Mesendoderm (in vitro differentiated cells): ENCODE measurements at regions not wholly inside any gene's neighbourhood (a gene's known extent, or its start where the extent isn't known, plus 50 kb on each side); places are given as distances from the start of the nearest gene placed in this dataset.

Experiments used
- DNase-seq: peaks from one replicate; pipeline ENCODE4 v3.0.0; 2013
- H2AK5ac ChIP-seq: 2 replicates; pipeline ENCODE4 v1.6.1; 2013; ENCODE audit warnings: low read length, inconsistent platforms
- H2BK120ac ChIP-seq: 2 replicates; pipeline ENCODE4 v1.6.1; 2013; ENCODE audit warnings: low read depth, mild to moderate bottlenecking, low read length, moderate library complexity, mixed read lengths
- H2BK15ac ChIP-seq: replicated peaks from 2 replicates; pipeline ENCODE4 v1.6.1; 2013; ENCODE audit warnings: low read depth, mild to moderate bottlenecking, moderate library complexity
- H2BK5ac ChIP-seq: 2 replicates; pipeline ENCODE4 v1.6.1; 2013; ENCODE audit warnings: low read length, inconsistent platforms
- H3K18ac ChIP-seq: 2 replicates; pipeline ENCODE4 v1.6.1; 2013; ENCODE audit warnings: mild to moderate bottlenecking, low read length, mixed read lengths
- H3K23ac ChIP-seq: one replicate; pipeline ENCODE4 v1.6.1; 2013; ENCODE audit warnings: low read length
- H3K27ac ChIP-seq: 2 replicates; pipeline ENCODE4 v1.5.1; 2013; ENCODE audit warnings: low read depth, mild to moderate bottlenecking, inconsistent platforms, low read length, moderate library complexity
- H3K27me3 ChIP-seq: 2 replicates; pipeline ENCODE4 v1.6.1; 2013; ENCODE audit warnings: low read length, control low read depth, mild to moderate bottlenecking, inconsistent platforms; ENCODE audit not compliant: insufficient read depth, poor library complexity
- H3K36me3 ChIP-seq: 2 replicates; pipeline ENCODE4 v1.6.1; 2013; ENCODE audit warnings: low read length, inconsistent platforms; ENCODE audit not compliant: control insufficient read depth, insufficient read depth
- H3K4ac ChIP-seq: one replicate; pipeline ENCODE4 v1.6.1; 2013; ENCODE audit warnings: low read depth, mild to moderate bottlenecking, low read length, moderate library complexity
- H3K4me1 ChIP-seq: 2 replicates; pipeline ENCODE4 v1.6.1; 2013; ENCODE audit warnings: low read depth, low read length, inconsistent platforms; ENCODE audit not compliant: control insufficient read depth
- H3K4me2 ChIP-seq: 2 replicates; pipeline ENCODE4 v1.6.1; 2013; ENCODE audit warnings: low read length
- H3K4me3 ChIP-seq: 2 replicates; pipeline ENCODE4 v1.5.1; 2013; ENCODE audit warnings: mild to moderate bottlenecking, low read length
- H3K56ac ChIP-seq: one replicate; pipeline ENCODE4 v1.6.1; 2013; ENCODE audit warnings: low read length
- H3K79me1 ChIP-seq: 2 replicates; pipeline ENCODE4 v1.6.1; 2013; ENCODE audit warnings: low read length, inconsistent platforms
- H3K79me2 ChIP-seq: 2 replicates; pipeline ENCODE4 v1.6.1; 2013; ENCODE audit warnings: mild to moderate bottlenecking, low read length; ENCODE audit not compliant: control insufficient read depth, insufficient read depth
- H3K9ac ChIP-seq: 2 replicates; pipeline ENCODE4 v1.6.1; 2013; ENCODE audit warnings: low read length, inconsistent platforms
- H4K5ac ChIP-seq: one replicate; pipeline ENCODE4 v1.6.1; 2013; ENCODE audit warnings: low read length
- H4K8ac ChIP-seq: one replicate; pipeline ENCODE4 v1.6.1; 2013; ENCODE audit warnings: low read depth, mild to moderate bottlenecking, control low read depth, low read length, moderate library complexity
- WGBS: extraction: QIAGEN DNeasy Blood & Tissue Kit; methylation state at CpG from one replicate; pipeline ENCODE4 v1.1.7; 2013; ENCODE audit warnings: low lambda C conversion rate, missing lambda C conversion rate; ENCODE audit not compliant: insufficient coverage; ENCODE audit errors: extremely low coverage; 5-methylcytosine and 5-hydroxymethylcytosine counted together

DNA sequence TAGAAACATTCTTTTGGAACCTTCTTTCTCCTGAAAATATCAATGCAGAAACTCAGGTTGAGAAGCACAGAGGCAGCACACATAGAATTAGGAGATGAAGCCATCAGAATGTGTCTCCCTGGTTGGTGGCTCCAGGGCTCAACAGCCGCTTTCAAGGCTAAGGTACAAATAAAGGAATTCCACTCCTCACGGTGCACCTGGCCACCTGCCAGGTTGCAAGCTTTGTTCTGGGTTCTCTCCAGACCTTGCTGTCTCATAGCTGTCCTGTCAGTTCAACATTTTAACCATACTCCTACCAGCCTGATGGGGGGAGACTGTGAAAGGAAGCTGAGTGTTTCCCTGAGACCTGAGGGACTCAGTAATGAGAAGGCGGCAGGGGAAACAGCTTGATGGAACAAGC, 96.3 kb upstream of the HPF1 start:
- H2BK5ac ChIP-seq = no peak overlapping the region
- H3K27ac ChIP-seq = no peak overlapping the region
- no peak overlapping the region for H2BK120ac ChIP-seq
- no peak for DNase-seq
- no peak overlapping the region for H4K8ac ChIP-seq
- no peak overlapping the region for H3K18ac ChIP-seq
- no peak overlapping the region for H3K4ac ChIP-seq
- no peaks in the 10 kb centered on the region for H3K4me1 ChIP-seq
- H2BK15ac ChIP-seq = no peak overlapping the region
- no peaks in the 10 kb centered on the region for H3K27me3 ChIP-seq
- WGBS = no CpG with 5 or more reads among the region's 3 CpGs
- H2AK5ac ChIP-seq = no peak overlapping the region
- no peaks in the 10 kb centered on the region for H3K36me3 ChIP-seq
- no peak overlapping the region for H4K5ac ChIP-seq
- H3K23ac ChIP-seq = no peak overlapping the region
- no peak overlapping the region for H3K4me2 ChIP-seq
- H3K79me2 ChIP-seq = no peaks in the 10 kb centered on the region
- H3K4me3 ChIP-seq = no peak overlapping the region
- no peak overlapping the region for H3K9ac ChIP-seq
- no peaks in the 10 kb centered on the region for H3K79me1 ChIP-seq
- no peak overlapping the region for H3K56ac ChIP-seq

DNA sequence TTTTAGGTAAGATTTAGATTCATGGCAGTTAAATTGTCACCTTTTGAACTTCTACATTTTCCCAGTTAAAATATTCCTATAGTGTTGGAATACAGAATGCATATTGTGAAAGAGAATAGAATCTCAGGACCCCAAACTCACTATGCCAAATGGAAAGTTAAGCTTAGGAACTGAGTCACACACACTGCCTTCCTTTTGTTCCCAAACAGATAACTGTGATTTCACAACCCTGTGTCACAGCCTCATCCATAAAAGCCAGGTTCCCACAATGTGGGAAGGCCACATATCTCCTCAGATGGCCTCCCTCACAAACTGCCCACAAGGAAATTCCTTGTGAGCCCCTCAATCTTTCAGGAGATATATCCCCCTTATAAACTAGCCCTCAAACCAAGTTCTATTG, 94.7 kb upstream of the HPF1 start:
- DNase-seq = no peak
- Histone ChIP-seq H2BK15ac (no peak overlapping the region), H2BK5ac (no peak overlapping the region)

DNA sequence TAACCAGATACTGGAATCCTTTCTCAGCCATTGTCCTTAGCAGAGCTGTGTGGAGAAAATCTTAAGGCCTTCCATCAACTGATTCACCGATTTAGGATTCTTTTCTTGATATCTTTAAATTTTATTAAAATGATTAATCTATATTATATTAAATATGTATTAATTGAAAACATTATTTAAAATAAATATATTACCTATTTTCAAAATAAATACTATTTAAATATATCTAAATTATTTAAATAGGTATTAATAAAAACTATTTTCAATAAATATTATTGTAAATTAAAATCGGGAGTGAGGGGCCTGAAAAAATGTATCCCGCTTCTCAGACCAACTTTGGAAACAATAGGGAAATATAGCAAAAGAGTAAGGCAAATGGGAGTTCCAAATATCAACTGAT, 94.0 kb upstream of the HPF1 start:
- Histone ChIP-seq H2AK5ac (no peak overlapping the region), H3K4me2 (no peak overlapping the region), H3K27me3 (no peaks in the 10 kb centered on the region), H3K79me2 (no peaks in the 10 kb centered on the region), H3K4me3 (no peak overlapping the region), H3K9ac (no peak overlapping the region), H3K56ac (no peak overlapping the region), H4K8ac (no peak overlapping the region), H2BK5ac (no peak overlapping the region), H4K5ac (no peak overlapping the region), H3K4me1 (no peaks in the 10 kb centered on the region), H3K79me1 (no peaks in the 10 kb centered on the region), H3K4ac (no peak overlapping the region), H3K27ac (no peak overlapping the region), H2BK120ac (no peak overlapping the region), H3K23ac (no peak overlapping the region), H3K18ac (no peak overlapping the region), H2BK15ac (no peak overlapping the region), H3K36me3 (no peaks in the 10 kb centered on the region)
- no CpG with 5 or more reads among the region's 3 CpGs for WGBS
- no peak for DNase-seq

More for the DNA sequence above, 94.7 kb upstream of the HPF1 start:
- H3K79me1 ChIP-seq = no peaks in the 10 kb centered on the region
- no peak overlapping the region for H3K23ac ChIP-seq
- H3K4me2 ChIP-seq = no peak overlapping the region
- H3K27ac ChIP-seq = no peak overlapping the region
- no peaks in the 10 kb centered on the region for H3K36me3 ChIP-seq
- no peak overlapping the region for H3K56ac ChIP-seq
- no peak overlapping the region for H3K18ac ChIP-seq
- H3K4ac ChIP-seq = no peak overlapping the region
- no peaks in the 10 kb centered on the region for H3K4me1 ChIP-seq
- H4K8ac ChIP-seq = no peak overlapping the region
- no peak overlapping the region for H4K5ac ChIP-seq
- H3K27me3 ChIP-seq = no peaks in the 10 kb centered on the region
- H3K79me2 ChIP-seq = no peaks in the 10 kb centered on the region
- H3K9ac ChIP-seq = no peak overlapping the region
- no peak overlapping the region for H3K4me3 ChIP-seq
- no peak overlapping the region for H2BK120ac ChIP-seq
- H2AK5ac ChIP-seq = no peak overlapping the region

DNA sequence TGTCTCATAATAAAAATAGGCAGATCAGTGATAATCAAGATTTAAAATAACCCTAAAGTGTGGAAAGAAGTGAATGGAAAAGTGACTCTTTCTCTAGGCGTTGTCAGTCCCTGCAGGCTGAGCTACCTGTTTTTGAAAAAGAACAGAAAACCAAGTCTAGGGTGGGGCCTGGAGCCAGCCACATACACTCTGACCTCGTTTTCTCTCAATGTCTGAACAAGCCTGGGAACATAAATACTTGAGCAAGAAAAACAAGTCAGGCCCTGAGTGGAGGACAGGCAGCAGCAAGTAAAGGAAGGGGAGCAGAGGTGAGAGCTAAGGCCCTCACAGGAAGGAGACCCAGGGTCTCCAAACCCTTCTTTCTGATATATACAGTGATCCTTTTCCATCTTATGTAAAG, 91.7 kb upstream of the HPF1 start:
- H3K56ac ChIP-seq = no peak overlapping the region
- no peak overlapping the region for H2AK5ac ChIP-seq
- no peak overlapping the region for H3K4me3 ChIP-seq
- H3K27me3 ChIP-seq = no peaks in the 10 kb centered on the region
- no peak overlapping the region for H3K27ac ChIP-seq
- H3K79me2 ChIP-seq = no peaks in the 10 kb centered on the region
- no peaks in the 10 kb centered on the region for H3K36me3 ChIP-seq
- H2BK15ac ChIP-seq = no peak overlapping the region
- no peak overlapping the region for H3K9ac ChIP-seq
- no peaks in the 10 kb centered on the region for H3K4me1 ChIP-seq
- no peak overlapping the region for H4K8ac ChIP-seq
- H3K23ac ChIP-seq = no peak overlapping the region
- H3K4ac ChIP-seq = no peak overlapping the region
- no peak overlapping the region for H4K5ac ChIP-seq
- no peak overlapping the region for H2BK120ac ChIP-seq
- no peak overlapping the region for H3K4me2 ChIP-seq
- H2BK5ac ChIP-seq = no peak overlapping the region
- DNase-seq = no peak
- no CpG with 5 or more reads among the region's 2 CpGs for WGBS
- H3K18ac ChIP-seq = no peak overlapping the region
- no peaks in the 10 kb centered on the region for H3K79me1 ChIP-seq

DNA sequence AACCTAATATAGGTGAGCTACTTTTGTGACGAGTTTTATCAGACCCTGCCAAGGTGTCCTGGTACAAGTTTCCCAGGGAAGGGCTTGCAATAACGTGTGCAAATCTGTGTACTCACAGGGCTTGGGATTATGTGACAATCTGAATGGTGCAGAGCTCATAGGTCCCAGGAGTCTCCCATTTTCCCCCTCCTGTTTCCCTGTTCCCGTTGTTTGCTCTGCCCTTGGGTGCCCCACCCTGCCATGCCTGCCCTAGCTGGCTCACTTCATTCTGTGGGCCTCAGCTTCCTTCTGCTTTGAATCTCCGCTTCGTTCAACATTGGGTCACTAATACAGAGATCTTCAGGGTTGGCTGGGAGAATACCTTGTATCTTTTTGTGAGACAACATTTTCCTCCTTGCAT, 90.3 kb upstream of the HPF1 start:
- H3K23ac ChIP-seq = no peak overlapping the region
- H3K9ac ChIP-seq = no peak overlapping the region
- H3K18ac ChIP-seq = no peak overlapping the region
- no CpG with 5 or more reads among the region's 5 CpGs for WGBS
- H3K4me2 ChIP-seq = no peak overlapping the region
- DNase-seq = no peak
- H3K27me3 ChIP-seq = no peaks in the 10 kb centered on the region
- no peak overlapping the region for H2BK5ac ChIP-seq
- H3K56ac ChIP-seq = no peak overlapping the region
- H3K79me1 ChIP-seq = no peaks in the 10 kb centered on the region
- no peak overlapping the region for H3K4ac ChIP-seq
- H4K5ac ChIP-seq = no peak overlapping the region
- no peak overlapping the region for H2BK15ac ChIP-seq
- no peaks in the 10 kb centered on the region for H3K36me3 ChIP-seq
- no peak overlapping the region for H3K4me3 ChIP-seq
- H3K27ac ChIP-seq = no peak overlapping the region
- H4K8ac ChIP-seq = no peak overlapping the region
- no peak overlapping the region for H2AK5ac ChIP-seq
- H3K4me1 ChIP-seq = no peaks in the 10 kb centered on the region
- no peaks in the 10 kb centered on the region for H3K79me2 ChIP-seq
- H2BK120ac ChIP-seq = no peak overlapping the region

DNA sequence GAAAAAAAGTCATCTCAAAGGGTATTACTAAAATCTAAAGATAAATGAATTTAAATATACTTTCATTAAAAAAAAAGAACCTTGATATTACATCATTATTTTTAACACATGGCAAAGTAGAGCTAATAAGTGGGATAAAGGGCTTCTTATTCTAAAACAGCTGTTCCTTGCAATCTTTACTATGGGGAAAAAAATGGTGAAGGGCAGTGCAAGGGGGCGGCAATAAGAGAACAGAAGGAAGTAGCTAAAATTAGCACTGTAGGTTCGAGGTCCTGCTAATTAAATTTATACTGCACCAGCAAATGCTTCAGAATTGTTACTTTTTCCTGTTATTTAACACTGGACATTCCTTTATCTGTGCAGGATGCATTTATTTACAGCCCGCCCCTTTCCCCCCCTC, 89.4 kb upstream of the HPF1 start:
- H4K5ac ChIP-seq = no peak overlapping the region
- no peak overlapping the region for H3K9ac ChIP-seq
- no peak overlapping the region for H3K4me2 ChIP-seq
- H3K23ac ChIP-seq = no peak overlapping the region
- no peak overlapping the region for H2BK120ac ChIP-seq
- WGBS = no CpG with 5 or more reads among the region's 3 CpGs
- no peaks in the 10 kb centered on the region for H3K27me3 ChIP-seq
- H2BK15ac ChIP-seq = no peak overlapping the region
- H3K4me1 ChIP-seq = no peaks in the 10 kb centered on the region
- H4K8ac ChIP-seq = no peak overlapping the region
- no peak for DNase-seq
- no peak overlapping the region for H3K27ac ChIP-seq
- no peaks in the 10 kb centered on the region for H3K36me3 ChIP-seq
- no peak overlapping the region for H2BK5ac ChIP-seq
- no peaks in the 10 kb centered on the region for H3K79me1 ChIP-seq
- no peak overlapping the region for H3K4ac ChIP-seq
- no peak overlapping the region for H3K56ac ChIP-seq
- no peaks in the 10 kb centered on the region for H3K79me2 ChIP-seq
- no peak overlapping the region for H3K18ac ChIP-seq
- H3K4me3 ChIP-seq = no peak overlapping the region
- no peak overlapping the region for H2AK5ac ChIP-seq
